ENCODE measurements at regions not wholly inside any gene's neighbourhood (a gene's known extent, or its start where the extent isn't known, plus 50 kb on each side); places are given as distances from the start of the nearest gene placed in this dataset.

DNA sequence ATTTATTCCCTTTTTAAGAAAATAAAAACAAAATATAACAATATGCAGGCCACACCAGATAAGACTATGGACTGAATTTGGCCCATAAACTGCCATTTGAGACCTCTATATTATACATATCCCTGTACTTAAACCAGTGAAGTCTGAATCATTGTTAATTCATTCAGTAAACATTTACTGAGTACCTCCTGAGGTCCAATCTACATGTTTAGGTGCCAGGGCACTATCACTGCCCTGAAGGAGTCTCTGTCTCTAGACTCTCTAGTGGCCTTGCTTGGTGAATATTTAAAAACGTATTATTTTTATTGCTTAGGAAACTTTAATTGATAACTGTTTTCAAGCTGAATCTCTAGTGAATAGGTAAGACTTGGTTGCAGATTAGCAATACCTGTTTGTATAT is 74.7 kb upstream of the ELL2 start (continued):
- TF ChIP-seq RNF2 (IDR thresholded peaks at IDR 0.05; ENCODE audit: borderline replicate concordance, low read depth, low read length, missing control alignments, poor library complexity, severe bottlenecking) (no peak), RAD21 (IDR thresholded peaks at IDR 0.05 in 1 of 2, conservative IDR thresholded peaks at IDR 0.05 in 1 of 2; ENCODE audit: low read depth in 2 of 2, low read length in 2 of 2) (no peak), FOSL1 (IDR thresholded peaks at IDR 0.05; ENCODE audit: insufficient read depth, low read depth, low read length) (no peak), SIRT6 (IDR thresholded peaks at IDR 0.05; ENCODE audit: low read length) (no peak), KDM5A (IDR thresholded peaks at IDR 0.05; ENCODE audit: low read length) (no peak), SIX5 (IDR thresholded peaks at IDR 0.05; ENCODE audit: low read depth, low read length) (no peak)
- TF ChIP-seq, protein P1, sequence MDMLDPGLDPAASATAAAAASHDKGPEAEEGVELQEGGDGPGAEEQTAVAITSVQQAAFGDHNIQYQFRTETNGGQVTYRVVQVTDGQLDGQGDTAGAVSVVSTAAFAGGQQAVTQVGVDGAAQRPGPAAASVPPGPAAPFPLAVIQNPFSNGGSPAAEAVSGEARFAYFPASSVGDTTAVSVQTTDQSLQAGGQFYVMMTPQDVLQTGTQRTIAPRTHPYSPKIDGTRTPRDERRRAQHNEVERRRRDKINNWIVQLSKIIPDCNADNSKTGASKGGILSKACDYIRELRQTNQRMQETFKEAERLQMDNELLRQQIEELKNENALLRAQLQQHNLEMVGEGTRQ (IDR thresholded peaks at IDR 0.05; ENCODE audit: low read length) = no peak

Measured in H1 (cell line).